GM21390 (cell line): ENCODE measurements at regions not wholly inside any gene's neighbourhood (a gene's known extent, or its start where the extent isn't known, plus 50 kb on each side); places are given as distances from the start of the nearest gene placed in this dataset.

ENCODE experiments used
- ATAC-seq: cut with Tn5 transposase; IDR thresholded peaks from one replicate; pipeline ENCODE4 v1.9.1; 2021; ENCODE audit not compliant: unreplicated experiment

DNA sequence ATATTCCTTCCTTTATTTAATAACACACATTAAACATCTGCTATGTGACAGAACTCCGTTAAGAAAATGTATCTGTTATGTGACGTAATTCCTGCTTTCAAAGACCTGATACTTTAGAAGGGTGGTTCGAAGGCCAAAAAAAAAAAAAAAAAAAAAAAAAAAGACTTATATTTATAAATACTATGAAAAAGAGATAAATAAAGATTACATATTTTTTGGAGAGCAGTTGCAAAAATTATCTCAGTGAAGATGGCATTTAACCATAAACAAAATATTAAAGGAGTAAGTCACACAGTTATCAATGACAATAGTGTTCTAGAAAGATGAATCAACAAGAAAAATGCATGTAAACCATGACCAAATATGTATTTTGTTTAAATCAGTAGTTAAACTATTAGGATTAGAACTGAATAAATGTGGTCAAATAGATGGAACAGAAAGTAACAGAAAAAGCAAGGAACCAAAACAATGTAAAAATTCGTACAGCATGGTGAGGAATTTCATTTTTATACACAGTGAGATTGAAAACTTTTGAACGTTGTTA, 612.3 kb upstream of the SLITRK5 start:
- ATAC-seq: no peak

DNA sequence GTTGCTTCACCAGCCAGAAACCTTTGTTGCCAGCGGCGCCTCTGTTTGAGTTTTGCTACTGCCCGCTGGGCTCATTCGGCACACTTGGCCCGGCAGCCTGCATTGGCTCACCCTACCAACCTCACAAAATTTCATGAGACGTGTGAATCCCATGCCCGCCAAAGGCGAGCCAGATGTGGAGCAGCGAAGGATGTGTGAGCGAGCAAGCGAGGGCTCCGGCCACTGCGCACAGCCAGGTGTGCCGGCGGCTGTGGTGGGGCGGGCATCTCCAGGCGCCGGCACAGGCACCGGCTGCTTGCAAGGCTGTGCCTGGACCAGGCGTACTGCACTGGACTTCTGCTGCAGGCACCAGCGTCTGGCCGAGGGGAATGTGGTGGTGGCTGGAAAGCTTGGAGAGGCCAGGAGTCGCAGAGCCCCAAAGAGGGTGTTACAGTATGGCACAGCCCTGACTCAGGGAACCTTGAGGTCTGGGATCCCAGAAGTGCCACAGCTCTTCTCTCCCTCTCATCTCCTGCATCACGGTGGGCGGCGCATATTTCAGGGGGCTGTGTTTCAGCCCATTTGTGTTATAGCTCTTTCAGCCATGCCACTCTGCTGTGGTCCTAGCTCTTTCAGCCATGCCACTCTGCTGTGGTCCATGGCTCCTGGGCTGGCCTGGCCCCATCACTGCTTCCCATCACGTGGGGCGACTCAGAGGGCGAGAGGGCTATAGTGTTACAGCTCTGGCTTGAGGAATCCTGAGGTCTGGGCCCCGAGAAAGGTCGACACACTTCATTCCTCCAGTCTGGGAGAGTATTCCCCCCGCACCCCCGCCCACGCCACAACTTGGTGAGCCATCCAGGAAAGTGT, 592.0 kb upstream of the SLITRK5 start:
- no peak for ATAC-seq

DNA sequence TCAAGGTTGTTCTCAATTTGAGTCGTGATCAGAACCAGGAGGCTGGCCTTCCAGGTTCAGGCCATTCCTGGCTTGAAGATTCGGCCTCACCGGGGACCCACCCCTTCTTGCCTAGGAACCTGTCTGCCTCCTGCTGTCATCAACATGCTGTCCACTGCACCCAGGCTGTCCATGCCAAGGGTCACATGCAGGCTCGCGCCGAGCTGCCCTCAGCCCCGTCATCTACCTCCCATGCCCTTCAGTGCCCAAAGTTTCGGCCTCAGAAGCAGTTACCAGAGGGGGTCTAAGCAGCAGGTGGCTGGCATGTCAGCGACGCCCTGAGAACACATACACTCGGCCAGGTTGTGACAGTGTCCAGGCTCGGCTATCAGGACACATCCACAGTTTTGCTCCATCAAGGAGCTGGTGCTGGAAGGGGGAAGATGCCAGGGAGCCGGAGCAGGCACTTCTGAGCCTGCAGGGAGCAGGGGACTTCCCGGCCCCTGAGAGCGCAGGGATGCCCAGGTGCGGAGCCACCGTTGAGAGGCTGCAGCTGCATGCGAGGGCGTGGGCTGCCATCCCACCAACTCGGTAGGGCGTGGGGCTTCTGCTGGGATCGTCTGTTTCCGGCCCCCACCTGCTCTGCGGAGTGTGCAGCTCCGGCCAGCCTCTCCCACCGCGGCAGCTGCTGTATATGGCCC, 590.9 kb upstream of the SLITRK5 start:
- no peak for ATAC-seq

DNA sequence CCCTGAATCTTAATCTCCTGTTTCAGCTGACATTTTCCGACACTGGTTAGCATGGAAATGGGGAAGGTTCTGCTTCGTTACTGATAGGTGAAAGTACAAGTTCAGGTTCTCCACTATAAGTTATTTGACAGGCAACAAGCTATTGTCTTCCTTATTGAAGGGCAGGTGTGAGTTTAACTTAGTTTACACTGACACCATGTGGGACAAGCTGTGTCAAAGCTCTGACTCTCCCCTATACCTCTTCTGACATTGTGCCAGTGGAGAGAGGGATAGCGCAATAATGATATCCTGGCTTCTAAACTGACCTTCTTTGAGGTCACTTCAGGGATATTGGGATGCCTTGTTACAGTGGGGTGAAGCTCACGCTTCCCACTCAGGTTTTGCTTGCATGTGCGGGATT, 587.0 kb upstream of the SLITRK5 start:
- ATAC-seq: no peak

- no peak for ATAC-seq
Measured at GRCh38 chr13:87087741-87088140, 583.4 kb upstream of the SLITRK5 start.

GRCh38 chr13:87089391-87089790, 581.8 kb upstream of the SLITRK5 start:
- ATAC-seq: no peak

DNA sequence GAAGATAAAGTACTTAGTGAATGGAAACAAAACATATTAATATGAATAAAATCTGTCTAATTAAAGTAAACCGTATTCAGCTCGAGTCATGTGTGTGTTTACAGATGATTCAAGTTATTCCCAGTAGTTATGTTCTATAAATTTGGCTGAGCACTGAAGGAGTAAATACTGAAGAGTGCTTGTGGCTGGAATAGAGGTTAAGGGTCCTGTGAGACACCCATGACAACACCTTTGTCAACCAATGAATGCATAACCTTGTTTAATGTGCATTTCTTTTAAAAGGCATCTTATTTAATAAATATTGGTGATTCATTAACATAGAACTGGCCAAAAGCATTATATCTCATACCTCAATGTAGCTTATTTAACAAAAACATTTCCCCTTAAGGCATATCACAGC, 577.8 kb upstream of the SLITRK5 start:
- ATAC-seq: no peak

DNA sequence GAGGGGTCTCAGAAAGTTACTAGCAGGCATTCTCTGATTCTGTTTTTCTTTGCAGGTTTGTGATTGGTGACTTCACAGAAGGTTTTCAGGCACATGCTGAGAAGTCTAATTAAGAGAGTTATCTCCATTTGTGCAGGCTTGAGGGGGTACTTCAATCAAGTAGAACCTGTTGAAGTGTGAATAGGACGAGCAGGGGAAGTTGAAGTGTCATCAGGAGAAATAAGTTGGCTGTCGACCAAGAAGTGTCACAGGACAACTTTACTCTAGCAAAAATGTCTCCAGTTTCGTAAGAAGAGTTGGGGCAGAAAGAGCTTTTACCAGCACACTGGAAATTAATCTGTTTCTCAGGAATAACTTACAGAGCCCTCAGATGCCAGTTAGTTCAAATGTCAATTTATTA, 576.5 kb upstream of the SLITRK5 start:
- no peak for ATAC-seq

DNA sequence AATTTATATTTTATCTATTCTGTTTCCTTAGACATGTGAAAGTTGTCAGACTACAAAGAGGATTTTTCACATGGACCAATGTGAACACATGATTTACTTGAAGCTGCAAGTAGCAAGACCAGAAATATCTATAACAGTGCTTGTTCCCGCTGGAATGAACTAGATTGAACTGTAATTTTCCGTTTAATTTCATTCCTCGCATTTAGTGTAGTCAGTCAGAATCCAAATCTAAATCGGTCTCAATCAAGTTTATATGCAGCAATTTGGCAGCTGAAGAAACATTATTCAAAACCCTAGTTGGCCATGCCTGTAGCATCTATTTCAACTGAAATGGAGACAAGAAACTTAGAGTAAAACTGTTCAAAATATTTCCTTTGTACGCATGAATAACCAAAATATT, 570.7 kb upstream of the SLITRK5 start:
- no peak for ATAC-seq

DNA sequence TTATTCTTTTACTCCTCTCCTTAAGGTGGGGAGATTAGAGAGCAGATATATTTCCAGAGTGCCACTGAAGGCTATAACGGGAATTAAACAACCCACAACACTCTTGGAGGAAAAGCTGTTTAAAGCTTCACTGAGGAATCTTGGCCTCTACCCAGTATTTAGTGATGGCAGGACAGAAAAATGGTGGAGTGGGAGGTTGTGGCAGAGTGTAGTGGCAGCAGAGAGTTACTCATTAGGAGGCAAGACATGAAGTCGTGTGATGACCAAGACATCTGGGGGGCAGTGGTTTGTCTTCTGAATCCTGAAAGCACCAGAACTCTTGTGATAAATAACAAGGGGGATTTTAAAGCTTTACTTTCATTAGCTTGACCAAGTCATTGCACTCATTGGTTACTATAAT, 563.5 kb upstream of the SLITRK5 start:
- ATAC-seq: no peak

GRCh38 chr13:87120476-87120875, 550.7 kb upstream of the SLITRK5 start:
- no peak for ATAC-seq

DNA sequence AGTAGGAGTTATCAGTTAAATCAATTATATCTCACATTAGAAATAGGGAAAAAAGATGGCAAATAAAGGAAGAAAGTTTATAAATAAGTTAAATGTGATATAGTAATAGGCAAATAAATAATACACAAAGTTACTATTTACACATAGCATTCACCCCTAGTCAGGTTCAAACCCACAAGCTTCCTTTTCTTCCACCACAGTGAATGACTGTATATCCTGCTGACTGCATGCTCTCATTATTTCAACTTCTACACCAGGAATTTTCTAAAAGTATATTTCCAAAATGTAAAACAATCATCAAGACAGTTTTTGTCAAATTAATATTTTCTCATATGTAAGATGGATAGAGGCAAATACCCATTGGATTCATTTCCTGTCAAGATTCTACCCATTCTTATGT, 548.6 kb upstream of the SLITRK5 start:
- ATAC-seq: no peak

DNA sequence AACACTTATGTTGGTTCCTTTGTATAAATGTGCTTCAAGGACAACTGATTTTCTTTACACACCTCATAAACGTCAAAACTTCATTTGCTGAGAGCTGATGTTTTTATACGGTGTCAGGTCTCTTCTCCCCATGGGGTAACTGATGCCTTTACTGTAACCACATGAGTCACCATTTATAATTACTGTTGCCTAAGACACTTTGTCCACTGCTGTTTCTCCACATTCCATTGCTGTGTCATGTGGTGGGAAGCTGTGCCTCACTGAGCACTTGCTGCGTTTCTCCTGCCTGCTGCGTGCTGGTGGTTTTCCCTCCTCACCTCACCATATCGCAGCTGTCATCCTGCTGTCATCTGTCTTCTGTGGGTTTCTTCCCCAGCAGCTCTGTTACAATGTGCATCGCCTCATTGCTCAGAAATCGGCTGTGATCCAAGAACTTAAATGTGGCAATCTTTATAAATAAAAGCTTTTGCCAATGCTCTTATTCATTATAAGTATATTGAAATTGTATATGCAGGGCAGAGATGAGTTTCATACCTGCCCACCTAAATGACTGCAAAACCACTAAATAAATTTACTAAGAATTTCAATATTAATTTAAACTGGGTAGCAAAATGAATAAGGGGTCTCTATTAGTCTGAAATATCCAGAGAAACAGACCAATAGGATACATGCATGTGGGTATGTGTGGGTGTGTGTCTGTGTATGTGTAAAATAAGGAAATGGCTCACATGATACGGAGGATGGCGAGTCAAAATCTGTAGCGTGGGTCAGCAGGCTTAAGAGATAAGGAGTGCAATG, 547.0 kb upstream of the SLITRK5 start:
- ATAC-seq: no peak

GRCh38 chr13:87124785-87125074, 546.4 kb upstream of the SLITRK5 start:
- no peak for ATAC-seq

GRCh38 chr13:87128036-87128435, 543.1 kb upstream of the SLITRK5 start:
- ATAC-seq: no peak

- no peak for ATAC-seq
Measured at GRCh38 chr13:87128491-87128890, 542.7 kb upstream of the SLITRK5 start.

DNA sequence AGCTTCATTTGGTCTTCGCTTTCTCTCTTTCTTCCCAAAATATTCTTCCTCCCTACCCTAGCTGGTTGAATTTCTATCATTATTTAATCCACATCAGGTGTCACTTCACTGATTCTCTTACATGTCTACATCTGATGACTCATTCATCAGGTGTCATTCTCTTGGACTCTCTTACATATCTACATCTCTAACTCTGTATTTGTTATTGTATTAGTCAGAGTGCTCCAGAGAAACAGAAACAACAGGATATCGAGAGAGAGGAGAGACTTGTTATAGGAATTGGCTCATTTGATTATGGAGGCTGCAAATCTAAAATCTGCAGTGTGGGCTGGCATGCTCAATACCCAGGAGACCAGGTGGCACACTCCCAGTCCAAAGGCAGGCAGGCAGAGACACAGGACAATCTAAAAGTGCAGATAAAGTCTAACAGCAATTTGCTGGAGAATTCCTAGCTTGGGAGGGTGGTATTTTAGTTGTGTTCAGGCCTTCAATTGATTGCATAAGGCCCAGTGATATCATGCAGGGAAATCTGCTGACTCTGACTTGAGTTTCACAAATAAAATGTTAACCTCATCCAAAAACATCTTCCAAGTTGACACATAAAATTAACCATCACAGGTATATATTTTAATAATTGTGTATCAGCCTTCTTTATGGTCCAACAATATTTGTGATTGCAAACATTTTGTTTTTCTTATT, 541.4 kb upstream of the SLITRK5 start:
- no peak for ATAC-seq

GRCh38 chr13:87130423-87130822, 540.7 kb upstream of the SLITRK5 start:
- ATAC-seq: no peak

DNA sequence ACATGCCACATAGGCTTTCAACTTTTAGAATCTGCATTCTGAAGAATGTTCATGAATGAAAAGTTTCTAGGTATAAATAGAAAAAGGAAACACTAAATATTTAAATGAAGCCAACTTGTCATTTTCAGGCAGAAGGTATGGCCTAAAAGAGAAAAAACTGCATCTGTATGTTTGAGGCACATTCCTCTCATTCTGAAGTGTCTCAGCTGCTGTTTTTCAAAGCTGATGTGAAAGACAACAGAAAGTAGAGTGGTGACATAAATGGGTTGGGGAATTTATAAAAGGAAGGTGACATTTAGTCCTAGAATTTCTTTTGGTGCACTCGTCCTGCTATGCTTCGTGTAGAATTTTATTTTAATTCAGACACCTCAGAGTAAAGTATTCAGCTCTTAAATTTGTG, 539.6 kb upstream of the SLITRK5 start:
- ATAC-seq: no peak

GRCh38 chr13:87138866-87139265, 532.3 kb upstream of the SLITRK5 start:
- no peak for ATAC-seq

- no peak for ATAC-seq
Measured at GRCh38 chr13:87147076-87147475, 524.1 kb upstream of the SLITRK5 start.
